Activated CD8-positive, alpha-beta T cell treated with anti-CD3 and anti-CD28 coated beads for 36 hours (primary cell): ENCODE measurements at regions not wholly inside any gene's neighbourhood (a gene's known extent, or its start where the extent isn't known, plus 50 kb on each side); places are given as distances from the start of the nearest gene placed in this dataset.

Experiments
- ATAC-seq: fragments of 200-7000 bp; cut with Tn5 transposase; one replicate; pipeline ENCODE4 v1.10.0; 2021; ENCODE audit warnings: mild to moderate bottlenecking, moderate library complexity
- CTCF ChIA-PET: fragments of 350-600 bp; sonication (Branson Sonifier 250); formaldehyde crosslinking; loops from one replicate; lab custom pipeline; 2021; ENCODE audit warnings: antibody characterized with exemption; lab: Charles Lee
- POLR2A ChIA-PET: fragments of 350-600 bp; sonication (Branson Sonifier 250); formaldehyde crosslinking; loops from one replicate; lab custom pipeline; 2021; ENCODE audit warnings: antibody characterized with exemption; lab: Charles Lee
- DNase-seq: peaks from one replicate; pipeline ENCODE4 v3.0.0-alpha.2; 2020
- H3K27ac Mint-ChIP-seq: one replicate; pipeline ENCODE4 v1.8.0; 2021; ENCODE audit warnings: mild to moderate bottlenecking, mixed read lengths
- H3K27me3 Mint-ChIP-seq: one replicate; pipeline ENCODE4 v1.8.0; 2021; ENCODE audit warnings: mixed read lengths
- H3K36me3 Mint-ChIP-seq: one replicate; pipeline ENCODE4 v1.8.0; 2021; ENCODE audit warnings: low read depth, mixed read lengths
- H3K4me1 Mint-ChIP-seq: one replicate; pipeline ENCODE4 v1.8.0; 2021; ENCODE audit warnings: low read depth, mixed read lengths
- H3K4me3 Mint-ChIP-seq: one replicate; pipeline ENCODE4 v1.8.0; 2021; ENCODE audit warnings: mild to moderate bottlenecking, moderate library complexity, mixed read lengths
- H3K9me3 Mint-ChIP-seq: one replicate; pipeline ENCODE4 v1.8.0; 2021; ENCODE audit warnings: mixed read lengths
- intact Hi-C: fragments of 100-400 bp; cut with micrococcal nuclease; formaldehyde crosslinking; loops from one replicate; pipeline ENCODE4 v1.10.0; 2022
- TF ChIP-seq, protein P1 (sequence below): fragments of 200-600 bp; IDR thresholded peaks from one replicate; pipeline ENCODE4 v1.8.0; 2022; ENCODE audit warnings: antibody characterized with exemption, mild to moderate bottlenecking

DNA sequence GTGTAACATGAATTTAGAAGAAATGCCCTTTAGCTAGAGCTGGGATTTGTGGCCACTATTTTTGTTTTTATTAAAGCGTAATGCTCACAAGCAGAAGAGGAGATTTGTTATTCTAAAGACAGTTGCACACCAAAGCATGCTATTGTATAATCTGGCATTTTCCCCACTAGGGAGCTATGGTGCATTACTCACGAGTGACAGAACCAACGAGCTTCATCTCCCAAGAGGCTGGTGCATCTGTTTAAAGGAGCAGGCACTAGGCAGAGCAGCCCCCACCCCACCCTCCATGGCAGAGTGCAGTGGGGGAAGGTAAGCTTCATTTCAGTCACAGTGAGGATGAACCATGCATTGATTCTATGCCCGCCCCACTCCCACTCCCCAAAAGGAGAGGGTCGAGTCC is 287.3 kb upstream of the TSHZ2 start:
- TF ChIP-seq, protein P1, sequence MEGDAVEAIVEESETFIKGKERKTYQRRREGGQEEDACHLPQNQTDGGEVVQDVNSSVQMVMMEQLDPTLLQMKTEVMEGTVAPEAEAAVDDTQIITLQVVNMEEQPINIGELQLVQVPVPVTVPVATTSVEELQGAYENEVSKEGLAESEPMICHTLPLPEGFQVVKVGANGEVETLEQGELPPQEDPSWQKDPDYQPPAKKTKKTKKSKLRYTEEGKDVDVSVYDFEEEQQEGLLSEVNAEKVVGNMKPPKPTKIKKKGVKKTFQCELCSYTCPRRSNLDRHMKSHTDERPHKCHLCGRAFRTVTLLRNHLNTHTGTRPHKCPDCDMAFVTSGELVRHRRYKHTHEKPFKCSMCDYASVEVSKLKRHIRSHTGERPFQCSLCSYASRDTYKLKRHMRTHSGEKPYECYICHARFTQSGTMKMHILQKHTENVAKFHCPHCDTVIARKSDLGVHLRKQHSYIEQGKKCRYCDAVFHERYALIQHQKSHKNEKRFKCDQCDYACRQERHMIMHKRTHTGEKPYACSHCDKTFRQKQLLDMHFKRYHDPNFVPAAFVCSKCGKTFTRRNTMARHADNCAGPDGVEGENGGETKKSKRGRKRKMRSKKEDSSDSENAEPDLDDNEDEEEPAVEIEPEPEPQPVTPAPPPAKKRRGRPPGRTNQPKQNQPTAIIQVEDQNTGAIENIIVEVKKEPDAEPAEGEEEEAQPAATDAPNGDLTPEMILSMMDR, result no peak
- H3K9me3 Mint-ChIP-seq, result peaks cover 3% of the 10 kb centered on the region
- no peak overlapping the region for H3K27ac Mint-ChIP-seq
- no peak for ATAC-seq
- ChIA-PET CTCF (no interaction called here), POLR2A (no interaction called here)
- H3K36me3 Mint-ChIP-seq, result no peaks in the 10 kb centered on the region
- peaks cover 6% of the 10 kb centered on the region for H3K27me3 Mint-ChIP-seq
- intact Hi-C loops, result no loop called here
- no peaks in the 10 kb centered on the region for H3K4me1 Mint-ChIP-seq
- no peak for DNase-seq
- H3K4me3 Mint-ChIP-seq, result no peak overlapping the region

DNA sequence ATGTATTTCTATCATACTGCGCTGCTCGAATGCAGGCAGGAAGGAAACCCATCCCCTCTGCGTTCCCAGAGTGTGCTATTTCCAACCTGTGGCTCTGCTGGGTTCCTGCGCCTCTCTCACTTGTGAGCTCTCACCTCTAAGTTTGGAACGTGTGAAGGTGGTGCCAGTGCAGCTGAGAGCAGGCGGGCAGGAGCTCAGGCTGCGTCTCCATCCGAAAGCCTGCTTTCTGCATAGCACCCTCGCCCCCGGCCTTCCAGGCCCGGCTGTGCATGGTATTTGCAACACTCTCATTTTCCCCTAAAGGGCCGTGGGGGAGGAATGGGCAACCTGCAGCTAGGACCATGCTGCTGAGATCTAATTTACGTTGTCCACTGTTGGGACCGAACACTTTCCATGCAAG is 288.0 kb upstream of the TSHZ2 start:
- Mint-ChIP-seq H3K27me3 (peaks cover 8% of the 10 kb centered on the region), H3K27ac (no peak overlapping the region), H3K36me3 (no peaks in the 10 kb centered on the region), H3K9me3 (peaks cover 3% of the 10 kb centered on the region), H3K4me1 (no peaks in the 10 kb centered on the region), H3K4me3 (no peak overlapping the region)
- POLR2A ChIA-PET, result no interaction called here
- CTCF ChIA-PET, result no interaction called here
- DNase-seq (no peak), ATAC-seq (no peak)
- intact Hi-C loops, result no loop called here
- TF ChIP-seq, protein P1, result no peak

DNA sequence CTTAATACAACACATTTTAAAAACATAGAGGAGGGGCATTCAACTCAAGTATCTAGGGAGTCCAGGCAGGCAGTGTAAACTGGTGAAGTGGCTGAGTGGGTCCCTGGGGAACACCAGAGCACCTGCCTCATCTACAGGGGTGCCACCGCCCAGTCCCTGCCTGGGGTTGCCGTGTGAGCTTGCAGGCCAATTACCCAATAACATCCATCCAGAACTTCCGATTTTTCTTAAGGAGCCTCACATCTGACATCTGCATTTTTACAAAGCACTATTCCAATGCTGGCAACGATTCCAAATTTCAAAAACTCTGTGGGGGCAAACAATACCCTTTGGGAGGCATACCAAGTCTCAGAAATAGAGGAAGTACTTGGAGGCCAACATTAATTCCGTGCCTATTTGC is 288.4 kb upstream of the TSHZ2 start:
- ATAC-seq (no peak), DNase-seq (no peak)
- Mint-ChIP-seq H3K4me3 (no peak overlapping the region), H3K27ac (no peak overlapping the region), H3K9me3 (peaks cover 3% of the 10 kb centered on the region), H3K27me3 (peaks cover 11% of the 10 kb centered on the region), H3K4me1 (no peaks in the 10 kb centered on the region), H3K36me3 (no peaks in the 10 kb centered on the region)
- TF ChIP-seq, protein P1, result no peak
- intact Hi-C loops, result no loop called here
- POLR2A ChIA-PET, result no interaction called here
- CTCF ChIA-PET, result no interaction called here

DNA sequence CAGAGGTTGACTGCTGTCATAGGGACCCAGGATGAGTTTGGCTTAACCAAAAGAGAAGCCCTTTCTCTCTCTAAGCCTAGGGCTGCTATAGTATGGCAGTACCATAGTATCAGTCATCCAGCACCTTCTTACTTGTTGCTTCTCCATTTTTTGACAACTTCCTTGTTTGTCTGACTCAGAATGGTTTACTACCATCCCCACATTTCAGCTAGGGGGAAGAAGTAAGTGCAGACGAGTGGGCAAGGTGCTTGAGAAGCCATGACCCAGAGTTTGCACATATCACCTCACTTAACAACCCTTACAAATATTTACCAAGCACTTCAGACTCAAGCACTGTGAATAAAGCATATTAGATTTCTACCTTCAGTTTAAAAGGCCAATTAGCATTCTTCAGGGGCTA is 289.9 kb upstream of the TSHZ2 start:
- Mint-ChIP-seq H3K4me3 (no peak overlapping the region), H3K36me3 (no peaks in the 10 kb centered on the region), H3K27ac (no peak overlapping the region), H3K9me3 (peaks cover 3% of the 10 kb centered on the region), H3K4me1 (no peaks in the 10 kb centered on the region), H3K27me3 (peaks cover 12% of the 10 kb centered on the region)
- CTCF ChIA-PET, result no interaction called here
- intact Hi-C loops, result no loop called here
- TF ChIP-seq, protein P1, result no peak
- DNase-seq (no peak), ATAC-seq (no peak)
- POLR2A ChIA-PET, result no interaction called here

DNA sequence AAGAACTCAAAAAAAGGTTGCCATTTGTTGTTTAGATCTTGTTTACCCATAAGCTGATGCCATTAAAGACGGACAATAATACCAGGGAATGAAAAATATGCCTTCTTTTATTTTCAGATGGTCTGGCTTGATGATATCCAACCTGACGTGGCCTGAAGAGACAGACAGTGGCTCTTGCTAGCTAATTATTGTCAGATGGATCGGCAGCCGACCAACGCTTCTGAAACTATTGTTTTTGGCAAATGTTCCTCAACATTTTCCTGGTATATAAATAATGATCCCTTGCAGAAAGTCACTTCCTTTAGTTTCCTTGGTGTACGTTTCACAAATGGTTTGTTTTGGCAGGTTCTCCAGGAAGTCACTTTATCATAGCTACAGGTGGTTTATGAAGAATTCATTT is 290.9 kb upstream of the TSHZ2 start:
- Mint-ChIP-seq H3K9me3 (peaks cover 1% of the 10 kb centered on the region), H3K4me1 (peaks cover 2% of the 10 kb centered on the region), H3K36me3 (no peaks in the 10 kb centered on the region), H3K4me3 (no peak overlapping the region), H3K27ac (no peak overlapping the region), H3K27me3 (peaks cover 15% of the 10 kb centered on the region)
- no peak for ATAC-seq
- intact Hi-C loops, result no loop called here
- TF ChIP-seq, protein P1, result no peak
- DNase-seq, result no peak
- CTCF ChIA-PET, result no interaction called here
- POLR2A ChIA-PET, result no interaction called here
